HG03175 (cell line): ENCODE measurements at regions not wholly inside any gene's neighbourhood (a gene's known extent, or its start where the extent isn't known, plus 50 kb on each side); places are given as distances from the start of the nearest gene placed in this dataset.

Experiments
- ATAC-seq: cut with Tn5 transposase; IDR thresholded peaks from one replicate; pipeline ENCODE4 v1.9.1; 2021; ENCODE audit warnings: mild to moderate bottlenecking, moderate library complexity; ENCODE audit not compliant: unreplicated experiment

DNA sequence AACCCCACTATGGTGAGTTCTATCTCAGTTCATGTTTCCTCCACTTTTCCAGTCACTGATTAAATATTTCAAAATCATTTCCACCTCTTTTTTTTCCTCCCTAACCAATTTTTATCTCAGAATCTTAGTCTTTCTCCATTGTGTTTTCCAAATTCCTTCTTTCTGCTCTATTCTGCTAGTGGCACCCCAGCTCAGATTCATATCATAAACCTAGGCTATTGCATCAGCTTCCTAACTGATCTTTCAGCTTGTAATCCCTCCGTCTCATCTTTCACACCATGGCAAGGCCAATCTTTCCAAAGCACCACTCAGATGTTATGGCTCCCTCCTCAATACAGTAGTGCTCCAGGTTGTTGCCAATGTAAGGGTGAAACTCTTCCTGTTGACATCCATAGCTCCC is 631.9 kb downstream of the PLPP3 start:
- ATAC-seq = no peak

GRCh38 chr1:55943721-55944435 is 635.5 kb downstream of the PLPP3 start:
- ATAC-seq = no peak

GRCh38 chr1:55943012-55943411 is 636.4 kb downstream of the PLPP3 start:
- ATAC-seq = no peak

DNA sequence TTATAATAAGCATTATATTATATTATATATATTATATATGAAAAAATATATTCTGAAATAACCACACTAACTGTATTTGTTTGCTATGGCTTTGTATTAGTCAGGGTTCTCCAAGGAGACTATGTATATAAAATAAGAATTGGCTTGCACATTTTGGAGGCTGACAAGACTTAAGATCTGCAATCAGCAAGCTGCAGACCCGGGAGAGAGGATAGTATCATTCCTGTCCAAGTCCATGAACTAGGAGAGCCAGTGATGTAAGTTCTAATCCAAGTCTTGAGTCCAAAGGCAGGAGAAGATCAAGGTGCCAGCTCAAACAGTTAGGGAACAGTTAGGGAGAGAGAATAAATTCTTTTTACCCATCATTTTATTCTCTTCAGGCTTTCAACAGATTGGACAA is 639.5 kb downstream of the PLPP3 start:
- ATAC-seq = no peak

DNA sequence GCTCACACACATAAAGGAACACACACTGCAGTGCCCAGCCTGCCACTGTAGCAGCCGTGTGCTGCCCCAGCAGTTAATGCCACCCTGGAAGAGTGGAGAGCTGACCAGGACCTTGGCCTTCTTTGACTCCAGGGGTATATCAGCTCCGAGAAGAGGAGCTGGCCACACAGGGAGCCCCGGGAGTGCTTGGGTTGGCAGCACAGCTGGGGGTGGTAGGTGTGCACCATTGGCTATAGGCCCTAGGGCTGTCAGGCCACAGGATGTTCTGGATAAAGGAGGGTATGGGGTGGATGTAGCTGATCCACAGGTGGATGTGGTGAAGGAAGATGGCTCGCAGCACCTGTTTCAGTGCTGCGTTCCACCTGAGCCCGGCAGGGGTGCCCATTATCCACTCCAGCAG is 640.5 kb downstream of the PLPP3 start:
- no peak for ATAC-seq

DNA sequence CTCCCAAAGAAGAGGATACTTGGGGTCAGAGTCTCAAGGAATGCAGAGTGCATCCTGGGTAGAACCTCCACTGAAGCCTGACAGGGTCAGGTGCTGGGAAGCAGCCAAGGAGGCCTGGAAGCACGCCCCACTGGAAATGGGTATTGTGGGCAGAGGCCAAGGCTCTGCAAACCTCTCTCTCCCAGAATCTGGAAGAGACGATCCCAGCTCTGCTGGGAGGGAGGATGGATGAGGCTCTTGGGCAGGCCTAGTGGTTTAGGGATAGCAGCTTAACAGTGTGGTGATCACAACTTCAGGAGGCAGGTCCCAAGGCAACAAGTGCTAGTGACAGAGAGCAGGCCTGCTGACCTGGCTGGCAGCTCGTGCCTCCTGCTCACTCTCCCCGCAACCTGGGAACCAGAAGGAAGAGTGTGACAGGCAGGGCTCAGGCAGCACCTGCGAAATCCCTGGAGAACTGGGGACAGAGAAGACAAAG is 641.0 kb downstream of the PLPP3 start:
- no peak for ATAC-seq

DNA sequence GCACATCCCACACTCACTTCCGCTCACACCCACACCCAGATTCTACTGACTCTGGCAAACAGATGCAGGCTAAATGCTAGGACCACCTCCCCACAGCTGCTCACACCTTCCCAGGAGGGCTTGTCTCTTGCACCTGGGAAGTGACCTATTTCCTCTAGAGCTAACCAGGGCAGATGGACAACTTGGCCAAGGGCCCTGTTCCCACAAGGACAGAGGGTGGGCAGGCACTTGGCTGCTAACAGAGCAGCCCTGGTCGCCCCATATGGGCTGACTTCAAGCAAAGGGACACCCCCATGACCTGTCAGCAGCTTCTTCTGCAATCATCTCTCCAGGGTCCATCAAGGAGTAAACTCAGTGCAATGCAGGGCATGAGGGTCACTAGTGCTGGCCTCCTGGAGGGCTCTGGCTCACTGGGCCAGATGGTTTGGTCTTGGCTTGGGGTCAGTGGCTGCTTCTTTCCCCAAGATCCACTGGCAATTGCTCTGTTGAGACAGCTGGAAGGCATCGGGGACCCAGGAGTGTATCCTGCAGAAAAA is 641.5 kb downstream of the PLPP3 start:
- no peak for ATAC-seq

DNA sequence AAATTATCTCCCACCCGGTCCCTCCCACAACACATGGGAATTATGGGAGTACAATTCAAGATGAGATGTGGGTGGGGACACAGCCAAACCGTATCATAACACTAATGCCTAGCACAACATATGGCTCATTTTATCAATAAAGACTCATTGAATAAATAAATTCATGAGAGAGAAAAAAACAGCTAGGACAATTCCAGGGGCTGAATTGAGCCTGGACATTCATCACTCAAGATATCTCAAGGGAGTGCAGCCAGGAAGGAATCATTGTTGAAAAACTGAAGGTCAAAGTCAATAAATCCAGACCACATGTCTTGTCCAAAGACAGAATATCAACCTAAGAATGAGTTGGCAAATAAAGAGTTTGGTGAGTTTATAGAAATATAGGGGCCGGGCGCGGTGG is 644.1 kb downstream of the PLPP3 start:
- ATAC-seq = no peak

DNA sequence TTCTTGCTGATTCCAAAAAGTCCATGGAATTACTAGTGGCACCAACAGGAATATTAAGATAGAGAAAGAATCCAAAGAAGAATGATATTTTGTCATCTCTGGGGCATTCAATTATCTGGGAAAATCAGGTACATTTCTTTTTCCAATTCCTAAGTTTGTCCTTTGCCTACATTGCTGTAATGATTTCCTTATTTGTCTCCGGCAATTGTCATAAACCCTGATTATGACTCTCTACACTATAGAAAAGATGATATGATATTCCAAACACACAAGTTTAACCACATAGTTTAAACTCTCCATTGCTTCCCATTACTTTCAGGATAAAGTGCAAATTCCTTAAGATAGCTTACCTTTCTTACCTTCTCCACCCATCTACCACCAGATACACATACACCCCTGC is 647.0 kb downstream of the PLPP3 start:
- no peak for ATAC-seq

DNA sequence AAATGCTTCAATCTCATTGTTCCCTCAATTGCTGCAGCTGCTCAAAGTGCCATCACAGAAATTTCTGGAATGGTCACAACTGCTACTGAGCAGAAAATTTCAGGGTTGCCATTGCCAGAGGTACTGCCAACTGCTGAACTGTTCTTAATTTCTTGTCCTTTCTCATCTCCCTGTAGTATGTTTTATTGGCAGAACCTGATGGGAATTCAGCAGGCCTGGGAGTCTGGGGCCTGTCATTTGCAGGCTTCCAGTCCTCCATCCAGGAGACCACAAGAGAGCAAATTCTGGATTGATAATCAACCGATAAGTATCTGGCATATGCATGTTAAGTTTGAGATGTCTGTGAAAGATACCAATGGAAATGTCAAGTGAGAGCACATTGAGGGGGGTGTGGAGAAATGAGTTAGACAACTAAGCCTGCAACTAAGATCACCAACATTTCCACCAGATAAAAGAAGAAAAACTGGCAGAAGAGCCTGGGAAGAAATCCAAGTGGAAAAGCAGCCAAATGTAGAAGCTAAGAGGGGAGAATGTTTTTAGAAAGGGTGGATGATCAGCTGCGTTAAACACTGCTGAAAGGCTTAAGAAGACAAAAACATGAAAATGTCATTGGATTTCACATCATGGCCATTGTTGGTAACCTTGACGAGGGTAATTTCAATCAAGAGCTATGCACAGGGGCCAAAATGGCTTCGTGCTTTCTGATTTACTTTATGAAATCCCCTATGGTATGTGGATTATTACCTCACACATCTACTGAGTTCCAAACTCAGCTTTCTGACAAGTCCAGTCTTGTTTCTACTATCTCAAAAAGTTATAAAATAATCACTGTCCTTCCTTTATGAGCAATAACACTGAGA is 648.1 kb downstream of the PLPP3 start:
- no peak for ATAC-seq

- ATAC-seq = no peak
These were observed 649.7 kb downstream of the PLPP3 start for GRCh38 chr1:55929652-55930051.

DNA sequence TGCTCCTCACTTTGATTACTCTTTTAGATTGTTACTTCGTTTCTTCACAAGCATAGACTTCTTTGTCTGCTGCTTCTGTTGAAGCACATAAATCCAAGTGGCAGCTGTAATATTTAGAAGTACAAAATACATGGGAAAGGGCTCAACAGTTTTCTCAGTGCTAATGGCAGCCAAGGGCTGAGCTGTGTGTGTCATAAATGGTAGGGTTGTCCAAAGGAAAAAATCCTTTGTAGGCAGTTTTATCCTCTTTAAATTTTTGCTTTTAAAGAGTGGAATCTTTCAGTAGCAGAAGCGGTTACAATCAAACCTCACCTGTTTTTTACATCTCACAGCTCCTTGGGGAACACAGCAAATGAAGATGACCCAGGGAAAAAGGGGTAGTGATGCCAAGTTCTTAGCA is 650.8 kb downstream of the PLPP3 start:
- no peak for ATAC-seq

DNA sequence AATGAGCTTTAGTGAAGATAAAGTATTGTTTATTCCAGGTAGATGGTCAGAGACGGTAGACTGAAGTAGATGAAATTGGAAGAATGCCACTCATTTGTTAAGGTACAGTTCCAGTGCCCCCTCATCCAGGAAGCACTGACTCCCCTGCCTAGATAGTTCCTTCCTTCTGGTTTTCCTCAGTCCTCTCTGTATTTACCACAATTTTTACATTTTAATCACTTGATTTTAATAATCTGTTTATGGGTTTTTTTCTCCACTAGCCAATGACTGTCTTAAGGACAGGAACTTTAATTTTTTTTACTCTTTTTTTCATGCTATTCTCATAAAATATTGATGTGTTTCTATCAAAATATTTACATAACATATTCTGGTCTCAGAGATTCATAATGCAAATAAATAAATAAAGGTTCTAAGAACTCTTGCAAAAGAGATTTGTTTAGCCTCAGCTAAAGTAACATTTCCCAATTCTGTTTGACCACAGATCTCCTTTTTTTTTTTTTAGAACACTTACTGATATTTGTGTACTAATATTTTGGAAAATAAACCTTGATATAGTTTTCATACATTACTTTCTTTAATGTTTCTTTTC is 651.6 kb downstream of the PLPP3 start:
- no peak for ATAC-seq

DNA sequence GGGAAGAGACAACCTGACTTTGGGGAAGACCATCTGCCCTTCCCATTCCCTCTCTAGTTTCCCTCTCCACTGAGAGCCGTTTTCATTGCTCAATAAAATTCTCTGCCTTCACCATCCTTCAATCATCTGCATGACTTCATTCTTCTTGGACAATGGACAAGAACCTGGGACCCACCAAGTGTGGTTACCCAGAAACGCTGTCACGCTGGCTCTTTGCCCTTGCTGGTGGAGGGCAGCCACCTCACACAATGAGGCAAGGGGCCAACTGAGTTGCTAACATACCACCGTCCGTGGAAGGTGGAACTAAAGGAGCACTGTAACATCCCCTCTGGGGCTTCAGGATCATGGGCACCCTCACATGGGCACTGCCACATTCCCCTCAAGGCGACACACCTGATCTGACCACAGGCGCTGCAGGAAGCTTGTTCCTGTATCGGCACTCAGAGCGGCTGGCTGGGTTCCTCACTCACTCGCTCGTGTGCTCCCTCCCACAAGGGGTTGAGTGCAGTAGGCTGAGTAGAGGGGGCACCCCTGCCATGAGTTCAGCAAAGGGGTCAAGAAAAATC is 652.4 kb downstream of the PLPP3 start:
- ATAC-seq = no peak

GRCh38 chr1:55916907-55917306 is 662.5 kb downstream of the PLPP3 start:
- no peak for ATAC-seq

DNA sequence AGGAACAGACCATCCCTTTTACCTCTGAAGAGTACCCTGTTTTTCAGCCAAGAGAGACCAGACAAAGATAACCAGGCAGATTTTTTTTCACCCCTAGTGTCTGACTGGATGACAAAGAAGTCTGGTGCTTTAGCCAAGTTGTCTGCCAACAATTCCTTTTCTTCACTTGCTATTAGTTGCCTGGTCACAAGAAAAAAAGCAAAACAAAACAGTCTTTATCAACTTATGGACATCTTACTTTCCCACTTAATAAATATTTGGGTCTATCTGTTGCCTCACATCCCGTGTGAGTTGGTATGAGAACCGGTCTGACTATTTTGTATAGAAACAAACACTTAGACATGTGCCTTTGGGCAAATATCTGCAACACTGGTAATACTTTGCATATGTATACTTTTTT is 662.9 kb downstream of the PLPP3 start:
- no peak for ATAC-seq

GRCh38 chr1:55913565-55913964 is 665.8 kb downstream of the PLPP3 start:
- ATAC-seq = no peak

- no peak for ATAC-seq
These were observed 666.9 kb downstream of the PLPP3 start for GRCh38 chr1:55912438-55912837.

GRCh38 chr1:55904541-55904940 is 674.8 kb downstream of the PLPP3 start:
- ATAC-seq = no peak

DNA sequence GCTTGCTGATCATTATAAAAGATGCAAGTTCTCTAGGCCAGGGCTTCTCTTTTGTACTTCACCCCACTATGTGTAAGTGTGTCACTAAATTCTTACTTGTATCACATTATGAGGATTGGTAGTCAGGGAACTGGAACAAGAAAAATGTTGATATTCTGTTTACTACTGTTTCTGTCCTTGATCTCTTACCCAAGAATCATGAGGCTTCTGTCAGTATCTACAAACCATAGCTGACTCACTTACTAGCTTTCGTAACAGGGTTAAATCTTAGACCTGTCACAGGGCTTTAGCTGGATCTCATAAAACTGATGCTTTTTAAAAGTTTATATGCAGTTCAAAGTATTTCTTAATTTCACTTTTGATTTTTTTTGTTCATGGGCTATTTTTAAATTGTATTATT is 681.2 kb downstream of the PLPP3 start:
- no peak for ATAC-seq

DNA sequence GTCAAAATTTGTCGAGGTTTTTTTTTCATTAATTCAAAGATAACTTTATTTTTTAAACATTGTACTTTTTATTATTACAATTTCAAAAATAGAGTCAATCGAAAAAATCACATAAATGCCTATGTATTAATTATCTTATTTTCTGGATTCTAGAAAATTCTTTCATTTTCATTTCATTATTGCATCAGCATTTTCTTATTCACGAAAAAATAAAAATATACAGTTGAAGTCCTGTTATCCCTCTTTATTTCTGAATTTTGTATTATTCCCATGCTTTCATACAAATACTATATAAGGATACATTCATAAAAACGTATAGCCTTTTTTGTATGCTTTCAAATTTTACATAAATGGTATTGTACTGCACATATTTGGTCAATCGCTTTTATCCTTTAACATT is 681.0 kb upstream of the USP24 start:
- no peak for ATAC-seq
